Endodermal cell (in vitro differentiated cells): ENCODE measurements at regions not wholly inside any gene's neighbourhood (a gene's known extent, or its start where the extent isn't known, plus 50 kb on each side); places are given as distances from the start of the nearest gene placed in this dataset.

Source experiments
- DNase-seq: peaks from one replicate; pipeline ENCODE4 v3.0.0-alpha.2; 2017
- H3K27ac ChIP-seq: 2 replicates; pipeline ENCODE4 v1.5.1; 2013; ENCODE audit warnings: mild to moderate bottlenecking, low read depth, low read length, moderate library complexity
- H3K27me3 ChIP-seq: 2 replicates; pipeline ENCODE4 v1.6.1; 2013; ENCODE audit warnings: mild to moderate bottlenecking, low read length, moderate library complexity; ENCODE audit not compliant: insufficient read depth, control insufficient read depth, poor library complexity, severe bottlenecking
- H3K36me3 ChIP-seq: 2 replicates; pipeline ENCODE4 v1.7.0; 2013; ENCODE audit warnings: mild to moderate bottlenecking, low read length, moderate library complexity; ENCODE audit not compliant: control insufficient read depth, insufficient read depth
- H3K4me1 ChIP-seq: one replicate; pipeline ENCODE4 v1.7.0; 2013; ENCODE audit warnings: low read length; ENCODE audit not compliant: control insufficient read depth, insufficient read depth
- H3K4me3 ChIP-seq: 2 replicates; pipeline ENCODE4 v1.5.1; 2013; ENCODE audit warnings: mild to moderate bottlenecking, low read length, moderate library complexity
- H3K9ac ChIP-seq: 2 replicates; pipeline ENCODE4 v1.6.1; 2013; ENCODE audit warnings: mild to moderate bottlenecking, low read length, moderate library complexity; ENCODE audit not compliant: poor library complexity, severe bottlenecking; ENCODE audit errors: extremely low read depth
- H3K9me3 ChIP-seq: 2 replicates; pipeline ENCODE4 v1.6.1; 2013; ENCODE audit warnings: mild to moderate bottlenecking, low read length, moderate library complexity; ENCODE audit not compliant: control insufficient read depth
- H3K27ac Mint-ChIP-seq: 2 replicates; pipeline ENCODE4 v1.8.0; 2020; ENCODE audit warnings: mixed read lengths
- H3K27me3 Mint-ChIP-seq: 2 replicates; pipeline ENCODE4 v1.8.0; 2021; ENCODE audit warnings: mild to moderate bottlenecking, mixed read lengths; ENCODE audit not compliant: insufficient read depth
- H3K36me3 Mint-ChIP-seq: 2 replicates; pipeline ENCODE4 v1.8.0; 2020; ENCODE audit warnings: low read depth, mixed read lengths
- H3K4me1 Mint-ChIP-seq: 2 replicates; pipeline ENCODE4 v1.8.0; 2020; ENCODE audit warnings: mixed read lengths
- H3K4me3 Mint-ChIP-seq: 2 replicates; pipeline ENCODE4 v1.8.0; 2020; ENCODE audit warnings: mild to moderate bottlenecking, moderate library complexity, mixed read lengths
- H3K9me3 Mint-ChIP-seq: 2 replicates; pipeline ENCODE4 v1.8.0; 2020; ENCODE audit warnings: mild to moderate bottlenecking, mixed read lengths
- WGBS, 2 experiments: methylation state at CpG; one replicate each; pipeline versions ENCODE4 v1.1.5 to v1.1.7; 2013; ENCODE audit warnings: missing lambda C conversion rate in 2 of 2, mixed read lengths in 1 of 2; ENCODE audit not compliant: insufficient coverage in 1 of 2, insufficient read length in 1 of 2; 5-methylcytosine and 5-hydroxymethylcytosine counted together
- TF ChIP-seq, protein P1 (sequence below): fragments of 200-600 bp; sonication (generic); conservative IDR thresholded peaks from 2 replicates; pipeline ENCODE4 v1.5.0; 2021; ENCODE audit warnings: antibody characterized with exemption, mild to moderate bottlenecking

DNA sequence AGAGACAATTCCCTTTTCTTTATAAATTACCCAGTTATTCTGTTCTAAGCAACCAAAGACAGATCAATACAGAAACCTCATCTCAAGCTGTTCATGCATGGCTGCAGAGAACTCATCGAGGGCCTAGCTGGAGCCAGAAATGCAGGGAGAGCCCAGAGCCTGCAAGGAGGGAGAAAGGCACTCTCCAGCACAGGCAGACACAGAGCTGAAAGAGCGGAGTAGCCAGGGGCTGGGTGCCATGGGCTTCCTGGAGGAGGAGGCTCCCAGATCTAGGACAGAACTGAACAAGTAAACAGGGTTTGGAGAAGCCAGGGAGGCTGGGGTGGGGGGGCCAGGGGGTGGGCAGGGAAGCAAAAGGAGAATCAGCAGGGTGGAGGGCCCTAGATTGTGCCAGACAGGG, 144.2 kb upstream of the ZNF507 start:
- H3K4me3 Mint-ChIP-seq, result no peak overlapping the region

DNA sequence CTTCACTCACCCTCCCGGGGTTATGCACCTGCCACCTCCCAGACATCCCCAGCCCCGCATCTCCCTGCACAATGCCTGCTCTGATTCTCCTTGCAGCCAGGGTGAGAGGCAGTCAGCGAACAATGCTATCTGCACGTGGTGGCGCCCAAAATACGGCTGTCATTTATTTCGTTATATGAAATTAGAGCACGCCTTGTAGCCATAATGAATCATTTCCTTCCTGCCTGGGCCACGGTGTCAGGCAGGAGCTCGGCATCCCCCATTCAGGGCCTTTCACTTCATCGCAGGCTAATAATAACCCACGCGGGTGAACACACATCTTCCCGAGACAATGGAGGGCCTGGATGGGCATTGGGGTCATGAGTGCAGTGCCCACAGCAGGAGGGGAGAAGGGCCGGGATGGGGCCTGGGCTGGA, 143.8 kb upstream of the ZNF507 start:
- H3K27ac Mint-ChIP-seq, result no peak overlapping the region
- H3K4me3 Mint-ChIP-seq, result no peak overlapping the region
- H3K36me3 Mint-ChIP-seq, result no peaks in the 10 kb centered on the region

More for the DNA sequence above, 144.2 kb upstream of the ZNF507 start:
- DNase-seq, result no peak
- Mint-ChIP-seq H3K27ac (no peak overlapping the region), H3K36me3 (no peaks in the 10 kb centered on the region), H3K4me1 (no peaks in the 10 kb centered on the region), H3K9me3 (peaks cover 3% of the 10 kb centered on the region), H3K27me3 (peaks cover 6% of the 10 kb centered on the region)
- no peaks in the 10 kb centered on the region for H3K36me3 ChIP-seq
- no peak overlapping the region for H3K27ac ChIP-seq
- no peaks in the 10 kb centered on the region for H3K4me1 ChIP-seq
- no peaks in the 10 kb centered on the region for H3K9me3 ChIP-seq
- TF ChIP-seq, protein P1, sequence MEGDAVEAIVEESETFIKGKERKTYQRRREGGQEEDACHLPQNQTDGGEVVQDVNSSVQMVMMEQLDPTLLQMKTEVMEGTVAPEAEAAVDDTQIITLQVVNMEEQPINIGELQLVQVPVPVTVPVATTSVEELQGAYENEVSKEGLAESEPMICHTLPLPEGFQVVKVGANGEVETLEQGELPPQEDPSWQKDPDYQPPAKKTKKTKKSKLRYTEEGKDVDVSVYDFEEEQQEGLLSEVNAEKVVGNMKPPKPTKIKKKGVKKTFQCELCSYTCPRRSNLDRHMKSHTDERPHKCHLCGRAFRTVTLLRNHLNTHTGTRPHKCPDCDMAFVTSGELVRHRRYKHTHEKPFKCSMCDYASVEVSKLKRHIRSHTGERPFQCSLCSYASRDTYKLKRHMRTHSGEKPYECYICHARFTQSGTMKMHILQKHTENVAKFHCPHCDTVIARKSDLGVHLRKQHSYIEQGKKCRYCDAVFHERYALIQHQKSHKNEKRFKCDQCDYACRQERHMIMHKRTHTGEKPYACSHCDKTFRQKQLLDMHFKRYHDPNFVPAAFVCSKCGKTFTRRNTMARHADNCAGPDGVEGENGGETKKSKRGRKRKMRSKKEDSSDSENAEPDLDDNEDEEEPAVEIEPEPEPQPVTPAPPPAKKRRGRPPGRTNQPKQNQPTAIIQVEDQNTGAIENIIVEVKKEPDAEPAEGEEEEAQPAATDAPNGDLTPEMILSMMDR, result no peak
- no peak overlapping the region for H3K9ac ChIP-seq
- 80 to 88% methylated on average over 1 to 2 of the region's 2 CpGs for whole genome bisulfite sequencing, 2 experiments
- no peak overlapping the region for H3K4me3 ChIP-seq
- no peaks in the 10 kb centered on the region for H3K27me3 ChIP-seq

DNA sequence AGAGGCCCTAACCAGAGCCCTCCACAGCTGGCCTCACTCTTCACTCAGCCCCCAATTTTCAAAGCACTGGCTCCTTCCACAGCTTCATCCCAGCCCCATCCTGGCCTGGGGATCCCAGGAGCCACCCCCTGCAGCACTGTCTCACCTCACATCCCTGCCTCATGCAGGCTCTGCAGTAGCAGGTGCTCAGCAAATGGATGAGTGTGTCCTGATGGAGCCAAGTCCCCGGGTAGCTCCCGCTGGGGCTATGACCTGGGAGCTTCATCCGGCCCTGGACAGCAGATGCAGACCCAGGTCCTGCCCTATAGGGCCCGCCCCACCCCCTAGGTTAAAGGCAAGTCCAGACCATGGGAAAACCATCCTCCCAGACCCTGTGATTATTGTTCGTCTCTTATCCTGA, 143.2 kb upstream of the ZNF507 start:
- Histone ChIP-seq H3K4me1 (no peaks in the 10 kb centered on the region), H3K36me3 (no peaks in the 10 kb centered on the region), H3K9ac (no peak overlapping the region), H3K27me3 (no peaks in the 10 kb centered on the region), H3K27ac (no peak overlapping the region), H3K9me3 (no peaks in the 10 kb centered on the region), H3K4me3 (no peak overlapping the region)
- TF ChIP-seq, protein P1, result no peak
- Mint-ChIP-seq H3K4me3 (no peak overlapping the region), H3K9me3 (peaks cover 3% of the 10 kb centered on the region), H3K27ac (no peak overlapping the region), H3K4me1 (no peaks in the 10 kb centered on the region), H3K36me3 (no peaks in the 10 kb centered on the region), H3K27me3 (peaks cover 2% of the 10 kb centered on the region)
- WGBS, 2 experiments, result 84 to 86% methylated on average over 1 to 5 of the region's 5 CpGs
- DNase-seq, result no peak

More for the DNA sequence above, 143.8 kb upstream of the ZNF507 start:
- no peak for DNase-seq
- WGBS, 2 experiments, result 84 to 85% methylated on average over 9 to 15 of the region's 15 CpGs
- H3K36me3 ChIP-seq, result no peaks in the 10 kb centered on the region
- H3K27me3 ChIP-seq, result no peaks in the 10 kb centered on the region
- TF ChIP-seq, protein P1, result no peak
- no peaks in the 10 kb centered on the region for H3K4me1 ChIP-seq
- peak overlapping the region; percentile 53 for H3K27ac ChIP-seq
- H3K4me3 ChIP-seq, result no peak overlapping the region
- Mint-ChIP-seq H3K4me1 (no peaks in the 10 kb centered on the region), H3K27me3 (peaks cover 6% of the 10 kb centered on the region), H3K9me3 (peaks cover 3% of the 10 kb centered on the region)
- H3K9ac ChIP-seq, result no peak overlapping the region
- H3K9me3 ChIP-seq, result no peaks in the 10 kb centered on the region
